ENCODE measurements at regions not wholly inside any gene's neighbourhood (a gene's known extent, or its start where the extent isn't known, plus 50 kb on each side); places are given as distances from the start of the nearest gene placed in this dataset.

- no peak for TF ChIP-seq CTCF (IDR thresholded peaks at IDR 0.05; ENCODE audit: low read depth, low read length, poor library complexity, severe bottlenecking)
- TF ChIP-seq EZH2phosphoT487 (IDR thresholded peaks at IDR 0.05; ENCODE audit: borderline replicate concordance, low read length) = no peak
These were observed 169.5 kb upstream of the IER5L start for GRCh38 chr9:129347316-129348120.

Data from DOHH2 (cell line).